Spleen (tissue), 7 donors: ENCODE measurements at regions not wholly inside any gene's neighbourhood (a gene's known extent, or its start where the extent isn't known, plus 50 kb on each side); places are given as distances from the start of the nearest gene placed in this dataset.

Experiments used
- CTCF ChIP-seq, 11 experiments: fragments of 200-600 bp in 7 of 11; fragments of 450-650 bp in 4 of 11; sonication (generic) in 4 of 11; IDR thresholded peaks in 8 of 11; conservative IDR thresholded peaks in 3 of 11; 1 replicate in 7 of 11; 2 replicates in 4 of 11; pipeline versions ENCODE4 v1.4.0 to v1.8.0; 2016 to 2021; ENCODE audit warnings: antibody characterized with exemption in 11 of 11, inconsistent platforms in 4 of 11, mild to moderate bottlenecking in 1 of 11
- POLR2A ChIP-seq, 3 donors: fragments of 450-650 bp; IDR thresholded peaks; one replicate each; pipeline ENCODE4 v1.5.1; 2017; ENCODE audit warnings: antibody characterized with exemption in 3 of 3, mild to moderate bottlenecking in 1 of 3
- POLR2AphosphoS5 ChIP-seq, 3 donors: sonication (generic); formaldehyde crosslinking; IDR thresholded peaks; one replicate each; pipeline ENCODE4 v1.5.1; 2017; ENCODE audit warnings: antibody characterized with exemption in 3 of 3
- donor health status: DM: no; HTN: no; CAD: no; lungs with moderate emphysema.
- donor health status: DM: no; HTN: no; CAD: no.
- donor health status: DM: no; HTN: no; CAD: no.

GRCh38 chr16:86984343-86984742 lies 332.8 kb downstream of the C16orf95 start:
- TF ChIP-seq CTCF (IDR thresholded peaks at IDR 0.05 in 8 of 11, conservative IDR thresholded peaks at IDR 0.05 in 3 of 11) = no peak
- no peak for TF ChIP-seq POLR2AphosphoS5 (IDR thresholded peaks at IDR 0.05)
- no peak for TF ChIP-seq POLR2A (IDR thresholded peaks at IDR 0.05)
